IPS-15b (cell line): ENCODE measurements at regions not wholly inside any gene's neighbourhood (a gene's known extent, or its start where the extent isn't known, plus 50 kb on each side); places are given as distances from the start of the nearest gene placed in this dataset.

Source experiments
- H3K27me3 ChIP-seq: one replicate; pipeline ENCODE4 v1.6.1; 2013; ENCODE audit warnings: low read length; ENCODE audit not compliant: control insufficient read depth, insufficient read depth
- H3K36me3 ChIP-seq: one replicate; pipeline ENCODE4 v1.6.1; 2013; ENCODE audit warnings: low read length; ENCODE audit not compliant: control insufficient read depth, insufficient read depth
- H3K4me1 ChIP-seq: one replicate; pipeline ENCODE4 v1.6.1; 2013; ENCODE audit warnings: mild to moderate bottlenecking, low read length; ENCODE audit not compliant: control insufficient read depth, insufficient read depth
- H3K4me3 ChIP-seq: one replicate; pipeline ENCODE4 v1.5.1; 2013; ENCODE audit warnings: low read depth, low read length
- H3K9ac ChIP-seq: one replicate; pipeline ENCODE4 v1.6.1; 2013; ENCODE audit warnings: low read depth, mild to moderate bottlenecking, low read length
- H3K9me3 ChIP-seq: one replicate; pipeline ENCODE4 v1.6.1; 2013; ENCODE audit warnings: mild to moderate bottlenecking, low read length; ENCODE audit not compliant: control insufficient read depth, insufficient read depth

DNA sequence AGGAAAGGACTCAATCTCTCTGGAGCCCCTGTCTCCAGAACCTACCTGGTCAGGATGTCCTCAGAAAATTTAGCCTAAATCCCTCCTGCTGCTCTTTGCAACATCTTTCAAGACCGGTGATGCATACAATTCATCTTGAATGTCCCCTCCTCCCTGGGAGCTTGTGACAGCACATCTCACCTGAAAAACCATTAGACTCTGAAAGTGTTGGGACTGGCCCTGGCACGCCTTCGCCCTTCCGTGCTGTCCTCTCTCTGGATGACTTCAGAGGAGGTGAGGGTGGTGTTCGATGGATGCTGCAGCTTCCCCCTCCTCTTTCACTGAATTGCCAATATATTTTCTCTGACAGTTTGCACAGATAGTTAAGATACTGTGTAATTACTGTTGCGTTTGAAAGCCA lies 90.9 kb upstream of the CISTR start:
- H3K36me3 ChIP-seq = no peaks in the 10 kb centered on the region
- no peak overlapping the region for H3K4me3 ChIP-seq
- H3K9ac ChIP-seq = no peak overlapping the region
- no peaks in the 10 kb centered on the region for H3K9me3 ChIP-seq
- no peaks in the 10 kb centered on the region for H3K4me1 ChIP-seq
- peaks cover 22% of the 10 kb centered on the region for H3K27me3 ChIP-seq

- no peaks in the 10 kb centered on the region for H3K9me3 ChIP-seq
- H3K27me3 ChIP-seq = peaks cover 25% of the 10 kb centered on the region
- H3K4me1 ChIP-seq = no peaks in the 10 kb centered on the region
- H3K36me3 ChIP-seq = no peaks in the 10 kb centered on the region
- no peak overlapping the region for H3K9ac ChIP-seq
- no peak overlapping the region for H3K4me3 ChIP-seq
Observed at GRCh38 chr12:53843545-53843944, 91.8 kb upstream of the CISTR start.

GRCh38 chr12:53844994-53845844 lies 93.4 kb upstream of the HOXC13 start:
- no peaks in the 10 kb centered on the region for H3K4me1 ChIP-seq
- no peak overlapping the region for H3K9ac ChIP-seq
- no peaks in the 10 kb centered on the region for H3K36me3 ChIP-seq
- H3K9me3 ChIP-seq = no peaks in the 10 kb centered on the region
- no peak overlapping the region for H3K4me3 ChIP-seq
- H3K27me3 ChIP-seq = peaks cover 23% of the 10 kb centered on the region

DNA sequence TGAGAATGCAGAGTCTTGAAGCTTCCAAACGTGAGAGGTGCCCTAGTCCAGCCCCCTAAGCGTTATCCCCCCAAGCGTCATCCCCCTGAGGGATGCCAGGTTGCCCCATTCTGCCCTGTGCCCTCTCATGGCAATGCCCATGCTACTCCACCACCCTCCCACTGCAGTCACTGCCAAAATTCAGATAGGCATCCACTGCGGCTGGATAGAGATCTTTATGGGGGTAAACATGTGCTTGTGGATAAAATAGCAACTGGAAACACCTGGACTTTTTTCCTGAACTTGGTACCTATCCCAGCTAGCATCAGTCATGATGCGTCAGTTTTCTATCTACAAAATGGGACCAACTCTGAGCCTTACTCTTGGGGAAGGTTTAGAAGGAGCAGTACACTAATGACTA lies 92.7 kb upstream of the HOXC13 start:
- Histone ChIP-seq H3K4me1 (no peaks in the 10 kb centered on the region), H3K9me3 (no peaks in the 10 kb centered on the region), H3K4me3 (no peak overlapping the region), H3K27me3 (peaks cover 27% of the 10 kb centered on the region), H3K9ac (no peak overlapping the region), H3K36me3 (no peaks in the 10 kb centered on the region)

DNA sequence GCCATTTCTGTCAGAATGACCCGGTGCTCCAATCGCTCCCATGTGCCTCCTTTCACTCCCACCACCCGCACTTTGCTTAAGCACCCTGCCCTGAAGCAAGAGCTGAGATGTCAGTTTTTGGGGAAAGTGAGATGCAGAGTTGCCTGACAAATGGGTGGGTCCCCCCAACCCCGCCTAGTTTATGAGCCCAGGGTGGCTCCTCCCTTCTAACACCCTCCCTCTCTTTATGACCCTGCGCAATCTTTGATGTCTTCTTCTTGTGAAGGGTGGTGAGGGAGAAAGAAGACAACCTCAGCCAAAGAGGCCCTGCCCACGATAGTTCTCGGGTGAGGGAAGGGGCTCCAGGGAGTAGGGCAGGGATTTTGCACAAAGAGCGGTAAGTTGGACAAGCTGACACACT lies 89.5 kb upstream of the HOXC13 start:
- Histone ChIP-seq H3K9ac (no peak overlapping the region), H3K9me3 (no peaks in the 10 kb centered on the region), H3K4me3 (no peak overlapping the region), H3K36me3 (no peaks in the 10 kb centered on the region), H3K27me3 (peaks cover 21% of the 10 kb centered on the region), H3K4me1 (no peaks in the 10 kb centered on the region)

DNA sequence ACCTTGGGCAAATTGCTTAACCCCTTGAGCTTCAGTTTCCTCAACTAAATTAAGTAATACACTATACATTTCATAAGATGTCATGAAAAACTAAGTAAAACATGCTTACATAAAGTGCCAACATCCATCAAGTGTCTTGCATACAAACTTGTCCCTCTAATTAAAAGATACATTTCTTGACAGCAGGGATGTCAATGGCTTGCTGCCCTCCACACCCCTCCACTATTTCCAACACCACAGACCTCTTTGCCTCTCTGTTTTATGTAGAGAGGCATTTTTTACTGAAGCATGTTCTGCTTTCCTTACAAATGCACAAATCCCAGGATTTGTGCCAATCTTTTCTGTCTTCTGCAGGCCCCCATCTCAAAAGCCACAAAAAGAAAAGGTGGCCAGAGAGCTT lies 89.0 kb upstream of the HOXC13 start:
- no peaks in the 10 kb centered on the region for H3K9me3 ChIP-seq
- peaks cover 20% of the 10 kb centered on the region for H3K27me3 ChIP-seq
- no peak overlapping the region for H3K4me3 ChIP-seq
- H3K9ac ChIP-seq = no peak overlapping the region
- no peaks in the 10 kb centered on the region for H3K4me1 ChIP-seq
- H3K36me3 ChIP-seq = no peaks in the 10 kb centered on the region

DNA sequence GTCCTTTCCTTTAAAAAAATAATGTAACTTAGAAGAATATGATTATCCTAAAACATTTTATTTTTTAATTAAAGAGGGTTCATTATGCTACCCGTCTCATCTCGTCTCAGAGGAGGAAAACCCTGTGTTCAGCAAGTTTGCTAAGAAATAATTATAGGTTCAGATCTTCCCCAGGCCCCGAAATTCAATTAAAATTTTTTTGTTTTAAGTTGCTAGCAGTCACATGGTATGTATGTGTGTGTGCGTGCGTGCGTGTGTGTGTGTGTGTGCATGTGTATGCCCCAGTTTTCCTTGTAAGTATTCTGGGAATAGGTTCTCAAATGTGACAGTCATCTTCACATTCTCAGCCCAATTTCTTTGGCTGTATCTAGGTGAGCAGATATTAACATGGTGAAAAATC lies 86.6 kb upstream of the HOXC13 start:
- Histone ChIP-seq H3K4me3 (no peak overlapping the region), H3K9ac (no peak overlapping the region), H3K27me3 (peaks cover 10% of the 10 kb centered on the region), H3K36me3 (no peaks in the 10 kb centered on the region), H3K4me1 (no peaks in the 10 kb centered on the region), H3K9me3 (no peaks in the 10 kb centered on the region)

- Histone ChIP-seq H3K4me1 (no peaks in the 10 kb centered on the region), H3K9ac (no peak overlapping the region), H3K4me3 (no peak overlapping the region), H3K9me3 (no peaks in the 10 kb centered on the region), H3K27me3 (peaks cover 10% of the 10 kb centered on the region), H3K36me3 (no peaks in the 10 kb centered on the region)
Observed at GRCh38 chr12:53852992-53853391, 85.6 kb upstream of the HOXC13 start.

GRCh38 chr12:53854701-53855316 lies 83.8 kb upstream of the HOXC13 start:
- H3K4me1 ChIP-seq = no peaks in the 10 kb centered on the region
- H3K27me3 ChIP-seq = peaks cover 7% of the 10 kb centered on the region
- H3K36me3 ChIP-seq = no peaks in the 10 kb centered on the region
- no peak overlapping the region for H3K4me3 ChIP-seq
- no peaks in the 10 kb centered on the region for H3K9me3 ChIP-seq
- no peak overlapping the region for H3K9ac ChIP-seq

GRCh38 chr12:53856132-53856531 lies 82.5 kb upstream of the HOXC13 start:
- Histone ChIP-seq H3K9ac (no peak overlapping the region), H3K4me3 (no peak overlapping the region), H3K27me3 (peaks cover 2% of the 10 kb centered on the region), H3K36me3 (no peaks in the 10 kb centered on the region), H3K9me3 (no peaks in the 10 kb centered on the region), H3K4me1 (no peaks in the 10 kb centered on the region)

GRCh38 chr12:53857666-53858065 lies 81.0 kb upstream of the HOXC13 start:
- Histone ChIP-seq H3K36me3 (no peaks in the 10 kb centered on the region), H3K9ac (no peak overlapping the region), H3K9me3 (no peaks in the 10 kb centered on the region), H3K4me3 (no peak overlapping the region), H3K4me1 (no peaks in the 10 kb centered on the region), H3K27me3 (no peaks in the 10 kb centered on the region)
